Effector memory CD4-positive, alpha-beta T cell (primary cell): ENCODE measurements at regions not wholly inside any gene's neighbourhood (a gene's known extent, or its start where the extent isn't known, plus 50 kb on each side); places are given as distances from the start of the nearest gene placed in this dataset.

ENCODE experiments used
- DNase-seq, 3 donors: peaks; one replicate each; pipeline ENCODE4 v3.0.0-alpha.2; 2020
- H3K27ac ChIP-seq: 2 replicates; pipeline ENCODE4 v1.7.0; 2013; ENCODE audit warnings: mild to moderate bottlenecking, low read length, moderate library complexity; ENCODE audit not compliant: insufficient read depth, poor library complexity, severe bottlenecking
- H3K27me3 ChIP-seq: replicated peaks from 2 replicates; pipeline ENCODE4 v1.7.0; 2013; ENCODE audit warnings: mild to moderate bottlenecking, low read length; ENCODE audit not compliant: insufficient read depth, control insufficient read depth, poor library complexity, severe bottlenecking
- H3K36me3 ChIP-seq: 2 replicates; pipeline ENCODE4 v1.7.0; 2013; ENCODE audit warnings: mild to moderate bottlenecking, low read length, moderate library complexity; ENCODE audit not compliant: control insufficient read depth, insufficient read depth
- H3K4me1 ChIP-seq: 2 replicates; pipeline ENCODE4 v1.7.0; 2013; ENCODE audit warnings: low read length, mild to moderate bottlenecking; ENCODE audit not compliant: control insufficient read depth, insufficient read depth, poor library complexity, severe bottlenecking
- H3K4me3 ChIP-seq: 2 replicates; pipeline ENCODE4 v1.7.0; 2013; ENCODE audit warnings: low read length, low read depth, mild to moderate bottlenecking; ENCODE audit not compliant: insufficient read depth, poor library complexity, severe bottlenecking
- H3K9me3 ChIP-seq: 2 replicates; pipeline ENCODE4 v1.7.0; 2013; ENCODE audit warnings: mild to moderate bottlenecking, low read length, moderate library complexity; ENCODE audit not compliant: control insufficient read depth

DNA sequence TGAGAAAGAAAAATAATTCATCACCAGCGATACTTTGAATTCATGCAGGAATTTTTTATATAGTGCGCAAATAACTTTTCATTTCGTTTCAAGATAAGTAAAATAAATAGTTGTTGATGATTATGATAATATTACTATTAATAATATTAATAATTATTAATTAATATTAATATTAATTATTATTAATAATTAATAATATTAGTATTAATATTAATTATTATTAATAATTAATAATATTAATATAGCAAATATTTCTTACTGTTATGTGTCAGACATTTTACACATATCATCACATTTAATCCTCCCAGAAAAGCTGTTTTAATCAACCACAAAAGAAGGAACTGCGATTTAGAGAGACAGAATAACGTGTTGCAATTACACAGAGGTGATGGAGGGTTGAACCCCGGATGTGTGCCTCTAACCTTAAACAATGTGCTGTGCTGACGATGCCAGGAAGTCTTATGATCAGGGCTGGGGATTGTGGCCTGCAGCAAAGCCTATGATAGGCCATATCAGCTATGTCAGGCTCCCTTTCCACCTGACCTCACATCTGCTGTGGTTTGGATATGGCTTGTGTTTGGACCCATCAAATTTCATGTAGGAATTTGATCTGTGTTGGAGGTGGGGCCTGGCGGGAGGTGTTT, 263.5 kb upstream of the NR2F2 start:
- Histone ChIP-seq H3K27me3 (no peaks in the 10 kb centered on the region), H3K4me1 (no peaks in the 10 kb centered on the region), H3K27ac (no peak overlapping the region), H3K36me3 (no peaks in the 10 kb centered on the region), H3K9me3 (no peaks in the 10 kb centered on the region), H3K4me3 (no peak overlapping the region)
- no peak for DNase-seq

DNA sequence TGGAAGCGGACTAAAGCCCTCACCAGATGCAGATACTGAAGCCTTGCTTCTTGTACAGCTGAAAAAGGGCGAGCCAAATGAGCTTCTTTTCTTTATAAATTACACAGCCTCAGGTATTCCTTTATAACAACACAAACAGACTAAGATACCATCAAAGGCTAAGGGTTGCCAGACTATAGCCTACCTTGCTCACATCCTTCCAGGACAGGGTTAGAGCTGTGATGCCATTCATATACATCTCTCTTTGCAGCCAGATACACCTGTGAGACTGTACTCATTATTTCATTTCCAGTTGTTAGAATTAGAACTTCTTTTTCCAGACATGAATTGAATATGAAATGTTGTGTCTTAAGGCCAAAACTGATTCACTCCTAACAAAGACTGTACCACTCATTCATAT, 262.8 kb upstream of the NR2F2 start:
- Histone ChIP-seq H3K27ac (no peak overlapping the region), H3K4me1 (no peaks in the 10 kb centered on the region), H3K27me3 (no peaks in the 10 kb centered on the region), H3K4me3 (no peak overlapping the region), H3K9me3 (no peaks in the 10 kb centered on the region), H3K36me3 (no peaks in the 10 kb centered on the region)
- no peak for DNase-seq

DNA sequence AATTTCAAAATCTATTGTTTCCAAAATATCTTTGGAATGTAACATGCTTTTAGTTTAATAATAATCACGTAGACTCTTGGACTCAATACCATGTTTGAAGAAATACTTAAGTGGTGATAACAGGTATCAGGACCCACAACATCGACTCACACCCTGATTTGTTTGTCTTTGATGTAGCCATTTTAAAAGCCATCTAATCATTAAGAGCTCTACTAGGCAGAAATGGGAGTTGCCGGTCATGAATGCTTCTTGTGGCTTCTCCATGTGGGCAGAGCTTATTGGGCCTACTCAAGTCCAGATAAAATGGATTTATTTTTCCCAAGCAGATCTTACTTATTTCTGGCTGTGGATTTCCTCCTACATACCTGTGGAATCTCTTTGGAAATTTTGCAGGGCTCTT, 261.6 kb upstream of the NR2F2 start:
- H3K27ac ChIP-seq, result no peak overlapping the region
- no peaks in the 10 kb centered on the region for H3K4me1 ChIP-seq
- no peak overlapping the region for H3K4me3 ChIP-seq
- H3K36me3 ChIP-seq, result no peaks in the 10 kb centered on the region
- no peak for DNase-seq
- no peaks in the 10 kb centered on the region for H3K27me3 ChIP-seq
- no peaks in the 10 kb centered on the region for H3K9me3 ChIP-seq

DNA sequence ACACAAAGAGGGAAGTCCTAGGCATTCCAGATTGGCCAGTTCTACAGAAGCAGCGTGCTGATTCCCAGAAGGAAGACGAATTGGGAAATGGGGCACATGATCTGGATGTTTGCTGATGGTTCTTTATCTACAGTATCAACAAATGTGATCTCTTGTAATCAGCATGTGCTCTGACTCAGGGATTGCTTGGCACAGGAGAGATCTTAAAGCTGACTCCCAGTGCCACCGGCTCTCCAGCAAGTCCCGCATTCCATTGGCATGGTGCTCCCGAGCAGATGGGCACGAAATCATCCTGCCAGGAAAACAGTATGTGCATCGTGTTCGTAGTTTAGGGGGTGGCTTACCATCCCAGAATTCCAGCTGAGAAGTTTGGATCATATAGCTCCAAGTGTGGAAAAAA, 259.9 kb upstream of the NR2F2 start:
- Histone ChIP-seq H3K4me3 (no peak overlapping the region), H3K9me3 (no peaks in the 10 kb centered on the region), H3K4me1 (no peaks in the 10 kb centered on the region), H3K27me3 (no peaks in the 10 kb centered on the region), H3K27ac (no peak overlapping the region), H3K36me3 (no peaks in the 10 kb centered on the region)
- no peak for DNase-seq

DNA sequence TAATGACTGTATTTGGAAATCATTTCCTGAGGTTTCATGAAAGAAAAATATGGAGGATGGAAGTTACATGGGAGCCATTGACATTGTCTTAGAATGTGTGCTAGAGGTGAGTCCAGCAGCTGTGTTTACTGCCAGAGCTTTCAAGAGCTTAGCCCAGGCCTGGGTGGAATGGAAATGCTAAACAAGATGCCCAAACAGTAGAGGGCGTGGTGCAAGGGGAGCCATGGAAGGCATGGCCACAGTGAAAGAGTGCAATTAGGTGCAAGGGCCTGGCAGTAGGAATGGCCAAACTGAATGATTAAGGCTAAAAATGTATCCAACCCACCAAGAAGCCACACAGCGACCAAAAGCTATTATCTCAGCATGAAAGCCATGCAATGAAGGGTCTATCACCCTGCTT, 257.7 kb upstream of the NR2F2 start:
- Histone ChIP-seq H3K4me1 (no peaks in the 10 kb centered on the region), H3K4me3 (no peak overlapping the region), H3K36me3 (no peaks in the 10 kb centered on the region), H3K27ac (no peak overlapping the region), H3K27me3 (no peaks in the 10 kb centered on the region), H3K9me3 (no peaks in the 10 kb centered on the region)
- DNase-seq, result no peak

DNA sequence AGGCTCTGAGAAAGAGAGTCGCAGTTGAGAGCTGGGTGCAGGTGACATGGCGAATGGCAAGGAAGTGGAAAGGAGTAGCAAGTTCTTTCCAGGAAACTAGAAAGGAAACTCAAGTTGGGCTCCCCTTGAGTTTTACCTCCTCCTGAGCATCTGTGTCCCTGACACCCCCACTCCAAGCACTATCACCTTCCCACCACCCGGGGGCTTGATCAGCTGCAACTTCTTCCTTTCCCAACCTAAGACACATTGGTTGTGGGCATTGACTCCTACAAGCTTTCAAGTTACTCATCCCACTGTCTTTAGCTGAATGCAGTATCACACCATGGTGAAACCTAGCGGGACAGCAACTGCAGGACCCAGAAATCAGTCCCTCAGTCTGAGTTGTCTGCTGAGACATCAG, 256.6 kb upstream of the NR2F2 start:
- H3K27me3 ChIP-seq, result no peaks in the 10 kb centered on the region
- no peak overlapping the region for H3K4me3 ChIP-seq
- H3K27ac ChIP-seq, result no peak overlapping the region
- DNase-seq, result no peak
- no peaks in the 10 kb centered on the region for H3K36me3 ChIP-seq
- no peaks in the 10 kb centered on the region for H3K9me3 ChIP-seq
- H3K4me1 ChIP-seq, result no peaks in the 10 kb centered on the region

DNA sequence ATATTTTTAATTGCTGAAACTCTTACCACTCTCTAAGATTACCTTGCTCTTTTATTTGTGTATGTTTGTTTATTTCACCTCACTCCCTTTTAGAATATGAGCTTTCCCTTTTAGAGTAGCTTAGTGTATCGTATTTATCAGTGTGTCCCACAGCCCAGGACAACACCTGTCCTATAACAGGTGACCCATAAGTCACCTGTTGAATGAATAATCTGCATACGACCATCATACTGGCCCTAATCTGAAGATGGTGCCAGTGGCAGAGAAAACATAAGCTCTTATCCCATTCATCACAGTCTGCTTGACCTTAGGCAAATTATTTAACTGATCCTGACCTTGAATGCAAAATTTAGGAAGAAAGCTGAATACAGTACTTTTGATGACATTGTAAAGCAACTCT, 254.6 kb upstream of the NR2F2 start:
- Histone ChIP-seq H3K27ac (no peak overlapping the region), H3K27me3 (no peaks in the 10 kb centered on the region), H3K36me3 (no peaks in the 10 kb centered on the region), H3K9me3 (no peaks in the 10 kb centered on the region), H3K4me3 (no peak overlapping the region), H3K4me1 (no peaks in the 10 kb centered on the region)
- DNase-seq, result no peak

DNA sequence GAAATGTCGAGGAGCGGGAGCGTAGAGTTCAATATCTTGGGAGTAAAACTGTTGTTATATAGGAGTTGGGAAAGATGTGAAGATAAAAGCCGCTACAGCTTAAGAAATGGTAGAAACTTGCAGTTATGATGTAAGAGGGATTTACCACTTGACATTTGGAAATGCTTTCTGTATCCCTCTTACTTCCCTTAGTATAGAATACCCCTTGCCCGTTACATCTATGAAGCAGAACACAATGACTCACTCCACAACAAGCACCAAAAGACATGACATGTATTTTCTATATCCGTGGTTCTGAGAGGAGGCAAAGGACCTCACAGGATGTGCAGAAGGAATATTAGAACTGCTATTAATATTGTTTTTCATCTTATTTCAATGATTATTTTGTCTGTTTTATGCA, 254.2 kb upstream of the NR2F2 start:
- no peak for DNase-seq
- H3K27me3 ChIP-seq, result no peaks in the 10 kb centered on the region
- H3K4me3 ChIP-seq, result no peak overlapping the region
- H3K4me1 ChIP-seq, result no peaks in the 10 kb centered on the region
- no peaks in the 10 kb centered on the region for H3K9me3 ChIP-seq
- H3K36me3 ChIP-seq, result no peaks in the 10 kb centered on the region
- no peak overlapping the region for H3K27ac ChIP-seq

DNA sequence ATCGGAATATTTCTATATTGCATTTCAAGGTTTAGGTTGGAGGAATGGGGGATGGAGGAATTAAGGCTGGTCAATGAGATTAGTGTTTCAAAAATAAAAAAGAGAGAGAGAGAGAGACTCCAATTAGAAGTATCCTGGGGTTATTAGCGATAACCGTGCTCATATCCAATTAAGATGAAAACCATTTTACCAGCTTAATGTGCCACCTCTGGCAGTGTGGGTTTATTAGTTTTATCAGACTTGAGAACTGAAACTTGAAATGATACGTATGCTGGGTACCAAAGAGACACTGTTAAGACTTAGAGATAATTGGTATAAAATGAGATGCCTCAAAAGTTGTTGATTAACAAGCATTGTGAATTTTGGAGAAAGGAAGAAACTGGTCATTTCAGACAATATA, 251.5 kb upstream of the NR2F2 start:
- Histone ChIP-seq H3K9me3 (no peaks in the 10 kb centered on the region), H3K4me1 (no peaks in the 10 kb centered on the region), H3K27ac (no peak overlapping the region), H3K36me3 (no peaks in the 10 kb centered on the region), H3K4me3 (no peak overlapping the region), H3K27me3 (peaks cover 2% of the 10 kb centered on the region)
- DNase-seq, result no peak

DNA sequence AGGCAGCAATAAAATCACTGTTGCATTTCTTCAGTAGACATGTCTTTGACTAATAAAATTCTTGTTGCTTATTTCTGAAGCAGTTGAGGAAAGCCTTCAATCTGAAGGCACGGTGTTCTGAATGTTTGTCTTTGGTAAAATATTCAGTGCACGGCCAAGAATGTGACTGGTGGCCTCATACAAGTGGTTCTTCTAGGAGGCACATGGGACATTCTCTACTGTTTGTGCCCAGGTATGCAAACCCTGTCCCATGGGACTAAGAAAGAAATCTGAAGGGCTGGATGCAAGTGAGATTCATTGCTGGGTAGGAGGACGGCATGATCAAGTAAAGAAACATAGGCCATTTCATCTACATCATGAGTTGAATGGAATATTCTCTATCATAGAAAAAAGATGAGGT, 250.6 kb upstream of the NR2F2 start:
- no peaks in the 10 kb centered on the region for H3K36me3 ChIP-seq
- H3K4me3 ChIP-seq, result no peak overlapping the region
- no peak for DNase-seq
- no peaks in the 10 kb centered on the region for H3K9me3 ChIP-seq
- peaks cover 2% of the 10 kb centered on the region for H3K27me3 ChIP-seq
- no peaks in the 10 kb centered on the region for H3K4me1 ChIP-seq
- H3K27ac ChIP-seq, result no peak overlapping the region

DNA sequence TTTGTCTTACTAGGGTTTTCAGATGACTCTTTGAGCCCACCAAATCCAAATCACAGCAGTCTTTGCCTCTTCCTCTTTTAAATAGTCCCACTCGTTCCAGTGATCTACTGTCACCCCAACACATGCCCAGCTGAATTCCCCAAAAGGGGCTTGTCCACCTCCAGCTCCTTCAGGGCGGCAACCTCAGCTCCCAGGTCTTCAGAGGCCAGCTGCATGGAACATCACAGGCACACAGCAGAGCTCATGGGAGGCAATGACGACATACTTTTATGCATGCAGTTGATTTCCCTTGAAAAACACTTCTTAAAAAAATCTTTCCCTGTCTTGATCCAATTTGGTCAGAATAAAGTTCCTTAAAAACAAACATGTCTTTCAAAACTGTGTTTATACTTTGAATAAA, 244.3 kb upstream of the NR2F2 start:
- peaks cover 2% of the 10 kb centered on the region for H3K27me3 ChIP-seq
- H3K9me3 ChIP-seq, result no peaks in the 10 kb centered on the region
- DNase-seq, result no peak
- H3K27ac ChIP-seq, result no peak overlapping the region
- H3K36me3 ChIP-seq, result no peaks in the 10 kb centered on the region
- no peaks in the 10 kb centered on the region for H3K4me1 ChIP-seq
- H3K4me3 ChIP-seq, result no peak overlapping the region
